Fibroblast of lung (primary cell): ENCODE measurements at regions not wholly inside any gene's neighbourhood (a gene's known extent, or its start where the extent isn't known, plus 50 kb on each side); places are given as distances from the start of the nearest gene placed in this dataset.

ENCODE experiments used
- DNase-seq, 2 donors: peaks; one replicate each; pipeline versions ENCODE4 v3.0.0 to v3.0.0-alpha.2; 2010; ENCODE audit warnings: low read depth in 2 of 2
- H2AFZ ChIP-seq: 2 replicates; pipeline ENCODE4 v1.5.1; 2012; ENCODE audit warnings: low read length, control low read depth, inconsistent platforms
- H3K27ac ChIP-seq: 2 replicates; pipeline ENCODE4 v1.5.1; 2011; ENCODE audit warnings: low read length, control low read depth; ENCODE audit not compliant: insufficient read depth
- H3K27me3 ChIP-seq: 2 replicates; pipeline ENCODE4 v1.5.1; 2011; ENCODE audit warnings: mild to moderate bottlenecking, low read length; ENCODE audit not compliant: control insufficient read depth, insufficient read depth
- H3K36me3 ChIP-seq: 2 replicates; pipeline ENCODE4 v1.5.1; 2011; ENCODE audit warnings: low read length; ENCODE audit not compliant: control insufficient read depth, insufficient read depth
- H3K4me1 ChIP-seq: 2 replicates; pipeline ENCODE4 v1.5.1; 2011; ENCODE audit warnings: low read length; ENCODE audit not compliant: control insufficient read depth, insufficient read depth; ENCODE audit errors: extremely low read depth
- H3K4me2 ChIP-seq: 2 replicates; pipeline ENCODE4 v1.5.1; 2011; ENCODE audit warnings: low read length, control low read depth; ENCODE audit not compliant: insufficient read depth; ENCODE audit errors: extremely low read depth
- H3K4me3 ChIP-seq, 4 experiments: fragments of 200-600 bp in 1 of 4; sonication (generic) in 1 of 4; replicated peaks in 1 of 4; 2 replicates each; pipeline ENCODE4 v1.5.1; 2011 to 2016; ENCODE audit warnings: low read length in 4 of 4, low read depth in 3 of 4, mild to moderate bottlenecking in 3 of 4, control low read depth in 2 of 4, inconsistent platforms in 1 of 4, mixed read lengths in 1 of 4; ENCODE audit not compliant: insufficient read depth in 1 of 4; ENCODE audit errors: control extremely low read depth in 1 of 4
- H3K79me2 ChIP-seq: 2 replicates; pipeline ENCODE4 v1.5.1; 2012; ENCODE audit warnings: mild to moderate bottlenecking, low read length, inconsistent platforms; ENCODE audit not compliant: control insufficient read depth, insufficient read depth
- H3K9ac ChIP-seq: 2 replicates; pipeline ENCODE4 v1.5.1; 2011; ENCODE audit warnings: mild to moderate bottlenecking, low read length, control low read depth; ENCODE audit not compliant: insufficient read depth
- H3K9me3 ChIP-seq: 2 replicates; pipeline ENCODE4 v1.5.1; 2012; ENCODE audit warnings: low read depth, low read length; ENCODE audit not compliant: control insufficient read depth, insufficient read depth
- H4K20me1 ChIP-seq: 2 replicates; pipeline ENCODE4 v1.5.1; 2011; ENCODE audit warnings: low read length; ENCODE audit not compliant: control insufficient read depth, insufficient read depth; ENCODE audit errors: extremely low read depth
- EZH2 ChIP-seq: IDR thresholded peaks from 2 replicates; pipeline ENCODE4 v1.5.1; 2012; ENCODE audit warnings: low read length, control low read depth, mild to moderate bottlenecking; ENCODE audit errors: missing control alignments
- TF ChIP-seq, protein P1 (sequence below), 2 donors: IDR thresholded peaks in 1 of 2; conservative IDR thresholded peaks in 1 of 2; 1 replicate in 1 of 2; 2 replicates in 1 of 2; pipeline ENCODE4 v1.5.1; 2011 to 2012; ENCODE audit warnings: low read length in 2 of 2, control low read depth in 1 of 2, inconsistent platforms in 1 of 2, low read depth in 1 of 2, mild to moderate bottlenecking in 1 of 2

DNA sequence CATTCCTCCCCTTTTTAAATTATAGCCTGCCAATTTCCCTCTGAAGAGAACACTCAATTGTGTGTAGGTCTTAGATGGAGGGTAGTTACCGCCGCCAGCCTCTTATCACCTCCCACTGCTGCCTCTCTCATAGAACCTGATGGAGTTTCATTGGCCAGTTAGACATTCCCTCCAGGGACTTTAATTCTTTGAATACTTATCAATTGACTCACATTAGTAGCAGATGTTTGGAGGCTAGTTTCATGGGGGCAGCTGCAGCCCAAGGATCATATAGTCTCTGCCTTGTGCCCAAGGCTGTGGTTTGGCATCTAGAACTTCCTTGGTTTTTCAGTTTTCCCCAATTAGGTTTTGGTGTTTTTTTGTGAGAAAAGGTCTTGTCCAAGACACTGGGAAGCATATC, 318.9 kb upstream of the HTR2A start:
- no peaks in the 10 kb centered on the region for H3K36me3 ChIP-seq
- H3K79me2 ChIP-seq, result no peaks in the 10 kb centered on the region
- H3K9ac ChIP-seq, result no peak overlapping the region
- no peak for TF ChIP-seq EZH2
- TF ChIP-seq, protein P1, sequence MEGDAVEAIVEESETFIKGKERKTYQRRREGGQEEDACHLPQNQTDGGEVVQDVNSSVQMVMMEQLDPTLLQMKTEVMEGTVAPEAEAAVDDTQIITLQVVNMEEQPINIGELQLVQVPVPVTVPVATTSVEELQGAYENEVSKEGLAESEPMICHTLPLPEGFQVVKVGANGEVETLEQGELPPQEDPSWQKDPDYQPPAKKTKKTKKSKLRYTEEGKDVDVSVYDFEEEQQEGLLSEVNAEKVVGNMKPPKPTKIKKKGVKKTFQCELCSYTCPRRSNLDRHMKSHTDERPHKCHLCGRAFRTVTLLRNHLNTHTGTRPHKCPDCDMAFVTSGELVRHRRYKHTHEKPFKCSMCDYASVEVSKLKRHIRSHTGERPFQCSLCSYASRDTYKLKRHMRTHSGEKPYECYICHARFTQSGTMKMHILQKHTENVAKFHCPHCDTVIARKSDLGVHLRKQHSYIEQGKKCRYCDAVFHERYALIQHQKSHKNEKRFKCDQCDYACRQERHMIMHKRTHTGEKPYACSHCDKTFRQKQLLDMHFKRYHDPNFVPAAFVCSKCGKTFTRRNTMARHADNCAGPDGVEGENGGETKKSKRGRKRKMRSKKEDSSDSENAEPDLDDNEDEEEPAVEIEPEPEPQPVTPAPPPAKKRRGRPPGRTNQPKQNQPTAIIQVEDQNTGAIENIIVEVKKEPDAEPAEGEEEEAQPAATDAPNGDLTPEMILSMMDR (conservative IDR thresholded peaks at IDR 0.05 in 1 of 2, IDR thresholded peaks at IDR 0.05 in 1 of 2; ENCODE audit: low read depth in 1 of 2, low read length in 2 of 2), result no peak
- no peaks in the 10 kb centered on the region for H3K9me3 ChIP-seq
- H4K20me1 ChIP-seq, result no peaks in the 10 kb centered on the region
- H3K27ac ChIP-seq, result peak overlapping the region; percentile 11
- no peaks in the 10 kb centered on the region for H3K4me1 ChIP-seq
- H2AFZ ChIP-seq, result no peak overlapping the region
- no peaks in the 10 kb centered on the region for H3K27me3 ChIP-seq
- peak; percentile 81 to 96 for DNase-seq
- H3K4me2 ChIP-seq, result no peak overlapping the region
- H3K4me3 ChIP-seq, result no peak overlapping the region

DNA sequence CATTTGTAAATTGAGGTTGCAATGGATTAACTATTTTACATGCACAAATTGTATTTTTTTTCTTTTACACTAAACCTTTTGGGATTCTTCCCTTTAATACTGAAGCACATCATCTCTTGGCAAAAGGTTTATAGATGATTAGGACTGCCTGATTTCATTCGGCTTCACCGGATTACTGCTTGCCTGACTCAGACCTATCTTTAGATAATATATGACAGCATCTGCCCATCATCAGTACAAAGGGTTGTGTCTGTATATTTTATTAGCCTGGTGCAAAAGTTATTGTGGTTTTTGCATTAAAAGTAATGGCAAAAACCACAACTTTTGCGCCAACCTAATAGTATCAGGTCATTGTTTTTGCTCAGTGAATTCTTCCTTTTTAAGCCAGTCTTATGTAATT, 316.2 kb upstream of the HTR2A start:
- Histone ChIP-seq H3K27ac (no peak overlapping the region), H3K27me3 (no peaks in the 10 kb centered on the region), H3K4me2 (no peak overlapping the region), H4K20me1 (no peaks in the 10 kb centered on the region), H3K79me2 (no peaks in the 10 kb centered on the region), H3K4me1 (no peaks in the 10 kb centered on the region), H3K9me3 (no peaks in the 10 kb centered on the region), H3K36me3 (no peaks in the 10 kb centered on the region), H2AFZ (no peak overlapping the region), H3K9ac (no peak overlapping the region), H3K4me3 (no peak overlapping the region)
- peak in 1 of 2 donors; percentile 43 for DNase-seq
- TF ChIP-seq, protein P1 (conservative IDR thresholded peaks at IDR 0.05 in 1 of 2, IDR thresholded peaks at IDR 0.05 in 1 of 2; ENCODE audit: low read depth in 1 of 2, low read length in 2 of 2), result no peak
- TF ChIP-seq EZH2, result no peak

DNA sequence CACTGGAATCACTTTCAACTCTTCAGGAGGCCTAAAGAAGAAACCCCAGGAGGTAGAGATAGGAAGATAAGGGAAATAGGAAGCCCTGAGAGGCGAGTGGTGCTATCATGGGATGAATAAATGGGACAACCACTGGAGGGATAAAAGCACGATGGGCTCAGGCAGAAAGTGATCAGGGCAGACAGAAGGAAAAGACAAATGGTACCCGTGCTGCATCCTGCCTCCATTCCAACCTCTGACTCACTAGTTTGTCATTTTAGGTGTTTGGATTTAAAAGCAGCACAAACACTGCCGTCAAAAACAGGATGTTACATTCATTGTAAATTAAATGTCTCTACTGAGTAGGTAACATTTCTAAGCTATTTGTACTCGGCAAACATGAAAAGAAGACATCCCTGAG, 314.3 kb upstream of the HTR2A start:
- H4K20me1 ChIP-seq, result no peaks in the 10 kb centered on the region
- H3K4me2 ChIP-seq, result no peak overlapping the region
- no peaks in the 10 kb centered on the region for H3K9me3 ChIP-seq
- no peak overlapping the region for H2AFZ ChIP-seq
- no peaks in the 10 kb centered on the region for H3K4me1 ChIP-seq
- no peak overlapping the region for H3K9ac ChIP-seq
- no peaks in the 10 kb centered on the region for H3K79me2 ChIP-seq
- H3K36me3 ChIP-seq, result no peaks in the 10 kb centered on the region
- H3K27me3 ChIP-seq, result no peaks in the 10 kb centered on the region
- H3K4me3 ChIP-seq, result no peak overlapping the region
- no peak overlapping the region for H3K27ac ChIP-seq
- DNase-seq, result peak in 1 of 2 donors; percentile 65
- TF ChIP-seq, protein P1 (conservative IDR thresholded peaks at IDR 0.05 in 1 of 2, IDR thresholded peaks at IDR 0.05 in 1 of 2; ENCODE audit: low read depth in 1 of 2, low read length in 2 of 2), result no peak
